ENCODE measurements at regions not wholly inside any gene's neighbourhood (a gene's known extent, or its start where the extent isn't known, plus 50 kb on each side); places are given as distances from the start of the nearest gene placed in this dataset.

GRCh38 chr13:90519157-90519556 lies 828.3 kb upstream of the MIR17HG start:
- no peak for DNase-seq

- DNase-seq: no peak
These were observed 820.8 kb upstream of the MIR17HG start for GRCh38 chr13:90526711-90527110.

GRCh38 chr13:90531744-90532143 lies 815.7 kb upstream of the MIR17HG start:
- DNase-seq: no peak

- DNase-seq: no peak
These were observed 814.5 kb upstream of the MIR17HG start for GRCh38 chr13:90532861-90533492.

GRCh38 chr13:90533866-90534265 lies 813.6 kb upstream of the MIR17HG start:
- DNase-seq: no peak

GRCh38 chr13:90534617-90535370 lies 812.7 kb upstream of the MIR17HG start:
- DNase-seq: no peak

DNA sequence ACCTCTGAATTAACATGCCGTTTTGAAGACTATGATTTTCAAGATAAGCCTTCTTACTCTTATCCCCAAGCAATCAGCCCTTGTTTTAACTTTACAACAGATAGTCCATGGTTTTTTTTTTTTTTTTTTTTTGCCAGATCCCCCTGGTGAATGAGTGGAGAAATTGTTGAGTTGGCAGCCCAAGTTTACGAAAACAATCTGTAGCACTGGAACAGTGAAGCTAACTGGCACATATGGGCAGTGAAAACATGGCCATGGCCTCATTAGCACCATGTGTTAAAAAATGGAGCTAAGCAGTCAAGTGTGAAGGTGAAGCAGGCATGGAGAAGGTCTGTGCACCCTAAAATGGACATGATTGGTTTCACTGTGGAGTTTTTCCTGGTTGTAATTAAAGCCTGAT lies 812.1 kb upstream of the MIR17HG start:
- DNase-seq: no peak

- DNase-seq: no peak
These were observed 809.4 kb upstream of the MIR17HG start for GRCh38 chr13:90538063-90538462.

- DNase-seq: no peak
These were observed 806.1 kb upstream of the MIR17HG start for GRCh38 chr13:90541346-90541745.

DNA sequence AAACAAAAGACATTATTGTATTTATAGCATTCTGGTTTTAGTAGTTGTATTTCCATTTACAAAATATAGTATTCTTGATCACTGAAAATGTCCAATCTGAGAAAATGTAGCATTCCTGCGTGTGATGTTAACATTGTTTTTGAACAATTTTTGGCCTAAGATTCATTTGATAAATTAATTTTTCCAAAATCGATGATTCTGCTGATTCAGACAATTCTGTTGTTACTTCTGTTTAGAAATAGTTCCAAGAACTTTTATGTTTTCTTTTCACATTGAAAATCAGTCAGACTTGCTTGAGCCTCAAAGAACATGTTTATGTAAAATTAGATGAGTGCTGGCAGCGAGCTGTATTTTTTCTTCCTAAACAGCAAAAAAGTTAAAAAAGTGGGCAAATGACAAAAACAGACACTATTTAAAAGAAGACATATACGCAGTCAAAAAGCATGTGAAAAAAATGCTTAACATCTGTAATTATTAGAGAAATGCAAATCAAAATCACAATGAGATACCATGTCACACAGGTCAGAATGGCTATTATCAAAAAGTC lies 804.5 kb upstream of the MIR17HG start:
- no peak for DNase-seq

DNA sequence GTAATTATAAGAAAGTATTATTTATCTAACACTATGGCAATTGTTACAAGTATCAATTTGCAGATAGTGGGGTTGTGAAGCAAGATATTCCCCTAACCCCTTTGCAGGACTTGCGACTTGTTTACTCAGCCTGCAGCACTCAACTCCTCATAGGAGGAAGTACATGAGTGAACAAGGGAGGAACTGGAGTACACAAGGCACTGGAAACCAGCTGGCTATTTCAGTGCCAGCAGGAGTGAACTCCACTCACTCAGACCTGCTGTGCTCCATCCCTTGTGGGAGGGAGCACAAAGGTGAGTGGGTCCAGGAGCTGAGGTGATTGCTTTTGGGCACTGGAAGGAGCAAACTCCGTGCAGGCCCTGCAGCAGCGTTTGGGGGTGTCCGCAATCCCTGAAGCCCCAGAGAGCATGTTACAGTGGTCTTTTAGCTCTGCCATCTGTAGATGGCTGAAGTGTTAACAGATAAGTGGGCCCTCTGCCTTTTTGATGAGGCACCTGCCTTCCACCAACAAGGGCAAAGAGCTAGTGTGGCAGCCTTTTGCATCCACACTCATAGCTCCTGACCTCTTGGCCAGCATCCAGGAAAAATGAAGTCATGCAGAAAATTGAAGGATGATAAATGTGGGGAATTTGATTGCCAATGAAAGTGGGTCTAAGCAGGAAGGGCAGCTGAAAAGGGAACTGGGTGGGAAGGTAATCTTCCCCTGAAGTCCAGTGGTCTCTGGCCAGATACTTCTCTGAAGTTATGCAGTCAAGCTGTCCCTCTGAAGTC lies 802.2 kb upstream of the MIR17HG start:
- no peak for DNase-seq

DNA sequence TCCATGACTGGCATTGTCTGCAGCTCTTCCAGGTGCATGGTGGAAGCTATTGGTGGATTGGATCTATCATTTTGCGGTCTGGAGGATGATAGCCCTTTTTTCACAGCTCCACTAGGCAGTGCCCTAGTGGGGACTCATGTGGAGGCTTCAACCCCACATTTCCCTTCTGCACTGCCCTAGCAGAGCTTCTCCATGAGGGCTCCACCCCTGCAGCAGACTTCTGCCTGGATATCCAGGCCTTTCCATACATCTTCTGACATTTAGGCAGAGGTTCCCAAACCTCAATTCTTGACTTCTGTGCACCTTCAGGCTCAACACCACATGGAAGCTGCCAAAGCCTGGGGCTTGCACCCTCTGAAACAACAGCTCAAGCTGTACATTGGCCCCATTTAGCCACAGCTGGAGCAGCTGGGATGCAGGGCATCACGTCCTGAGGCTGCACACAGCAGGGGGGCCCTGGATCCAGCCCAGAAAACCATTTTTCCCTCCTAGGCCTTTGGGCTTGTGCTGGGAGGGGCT lies 800.2 kb upstream of the MIR17HG start:
- no peak for DNase-seq

GRCh38 chr13:90551253-90551652 lies 796.2 kb upstream of the MIR17HG start:
- DNase-seq: no peak

- no peak for DNase-seq
These were observed 794.8 kb upstream of the MIR17HG start for GRCh38 chr13:90552702-90553101.

- no peak for DNase-seq
These were observed 794.3 kb upstream of the MIR17HG start for GRCh38 chr13:90553159-90553558.

- no peak for DNase-seq
These were observed 789.9 kb upstream of the MIR17HG start for GRCh38 chr13:90557626-90558025.

GRCh38 chr13:90562443-90562842 lies 785.0 kb upstream of the MIR17HG start:
- DNase-seq: no peak

- DNase-seq: no peak
These were observed 783.4 kb upstream of the MIR17HG start for GRCh38 chr13:90564096-90564495.

DNA sequence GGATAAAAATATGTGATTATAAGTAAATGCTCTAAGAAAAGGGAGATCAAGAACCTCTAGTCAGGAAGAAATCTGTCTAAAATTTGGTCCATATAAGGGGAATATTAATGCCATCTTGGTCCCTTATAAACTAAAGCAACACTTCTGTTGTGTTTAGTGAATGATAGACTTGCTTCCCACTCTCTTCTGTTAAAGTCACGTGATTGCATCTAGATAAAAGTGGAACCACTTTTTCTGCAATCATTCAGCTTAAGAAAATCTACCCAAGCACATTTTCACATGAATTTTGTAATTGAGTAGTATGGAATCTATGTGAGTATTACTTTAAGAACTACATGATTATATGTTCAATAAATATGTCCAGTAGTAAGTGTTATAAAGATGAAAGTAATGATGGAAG lies 782.9 kb upstream of the MIR17HG start:
- no peak for DNase-seq

DNA sequence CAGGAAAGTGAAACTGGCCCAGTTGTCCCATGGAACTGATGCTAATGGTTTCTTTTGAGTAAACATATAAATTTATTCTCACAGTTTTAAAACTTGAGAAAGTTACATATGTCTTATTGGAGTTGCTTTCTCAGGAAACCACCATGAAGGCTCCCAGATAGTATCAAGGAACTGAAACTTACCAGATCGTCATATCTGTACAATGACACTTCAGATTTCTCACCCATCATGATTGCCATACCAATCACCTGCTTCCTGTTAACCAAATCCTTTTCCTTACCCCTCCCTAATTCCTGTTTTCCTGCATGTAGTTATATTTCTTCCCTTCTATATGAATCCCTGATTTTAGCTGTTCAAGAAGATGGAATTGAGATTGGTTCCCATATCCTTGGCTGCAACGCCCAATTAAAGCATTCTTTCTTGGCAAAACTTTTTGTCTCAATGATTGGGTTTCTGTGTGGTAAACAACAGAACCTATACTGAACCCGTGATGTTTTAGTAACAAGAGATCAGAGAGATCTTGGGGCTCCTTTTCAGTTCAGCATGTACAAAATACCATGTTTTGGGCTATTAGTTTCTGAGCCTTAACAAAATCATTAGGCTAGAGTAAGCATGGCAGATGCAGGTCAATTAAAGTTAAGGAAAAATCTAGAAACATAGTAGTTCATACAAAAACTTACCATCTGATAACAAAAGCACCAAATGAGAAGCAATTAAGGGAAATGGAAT lies 781.3 kb upstream of the MIR17HG start:
- DNase-seq: no peak

DNA sequence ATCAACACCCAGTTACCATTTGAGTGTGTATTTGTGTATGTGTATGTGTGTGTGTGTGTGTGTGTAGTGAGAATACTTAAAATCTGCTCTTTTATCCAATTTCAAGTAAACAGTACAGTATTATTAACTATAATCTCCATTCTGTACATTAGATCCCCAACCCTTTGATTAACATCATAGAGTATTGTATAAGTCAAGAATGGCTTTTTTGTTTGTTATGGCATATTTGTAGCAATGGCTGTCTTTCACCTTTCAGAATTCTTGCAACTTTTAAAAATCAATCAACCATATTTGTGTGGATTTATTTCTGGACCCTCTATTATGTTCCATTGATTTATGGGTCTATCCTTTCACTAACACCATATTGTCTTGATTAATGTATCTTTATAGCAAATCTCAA lies 779.3 kb upstream of the MIR17HG start:
- no peak for DNase-seq

- DNase-seq: no peak
These were observed 771.4 kb upstream of the MIR17HG start for GRCh38 chr13:90576067-90576466.

GRCh38 chr13:90577726-90578125 lies 769.8 kb upstream of the MIR17HG start:
- no peak for DNase-seq

Data from NCI-H146 (cell line).